ENCODE measurements at regions not wholly inside any gene's neighbourhood (a gene's known extent, or its start where the extent isn't known, plus 50 kb on each side); places are given as distances from the start of the nearest gene placed in this dataset.

DNA sequence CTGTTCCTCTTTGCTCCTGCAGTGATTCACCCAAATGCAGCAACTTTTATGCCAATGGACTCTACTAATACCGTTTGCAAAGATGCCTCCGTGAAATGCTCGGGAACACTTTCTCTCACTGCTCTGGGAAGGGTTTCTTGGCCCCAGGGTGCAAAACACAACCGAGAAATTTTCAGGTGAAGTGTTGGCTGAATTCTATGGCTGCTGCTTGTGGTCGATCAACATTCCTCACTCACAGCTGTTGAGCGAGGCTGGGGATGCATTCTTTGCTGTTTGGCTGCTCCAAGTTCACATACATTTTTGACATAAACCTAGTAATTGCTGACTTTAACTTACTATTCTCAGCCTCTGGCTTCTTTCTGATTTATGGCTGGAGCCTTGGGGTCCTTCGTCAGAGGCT is 342.0 kb upstream of the CHD6 start:
- no peak for TF ChIP-seq YY1 (IDR thresholded peaks at IDR 0.05; ENCODE audit: low read depth, low read length)
- TF ChIP-seq RNF2 (IDR thresholded peaks at IDR 0.05; ENCODE audit: borderline replicate concordance, low read depth, low read length, missing control alignments, poor library complexity, severe bottlenecking), result no peak
- TF ChIP-seq POU5F1 (IDR thresholded peaks at IDR 0.05; ENCODE audit: low read depth, low read length), result no peak
- TF ChIP-seq BCL11A (IDR thresholded peaks at IDR 0.05; ENCODE audit: low read depth in 2 of 2, low read length in 2 of 2), result no peak
- TF ChIP-seq, protein P1, sequence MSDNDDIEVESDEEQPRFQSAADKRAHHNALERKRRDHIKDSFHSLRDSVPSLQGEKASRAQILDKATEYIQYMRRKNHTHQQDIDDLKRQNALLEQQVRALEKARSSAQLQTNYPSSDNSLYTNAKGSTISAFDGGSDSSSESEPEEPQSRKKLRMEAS (IDR thresholded peaks at IDR 0.05), result no peak
- no peak for TF ChIP-seq TBP (IDR thresholded peaks at IDR 0.05; ENCODE audit: low read depth, low read length)
- no peak for TF ChIP-seq POLR2AphosphoS5 (IDR thresholded peaks at IDR 0.05; ENCODE audit: low read depth, low read length)
- TF ChIP-seq CEBPB (IDR thresholded peaks at IDR 0.05; ENCODE audit: low read depth, low read length), result no peak
- TF ChIP-seq NANOG (IDR thresholded peaks at IDR 0.05; ENCODE audit: insufficient read depth, low read depth, low read length, poor library complexity, severe bottlenecking), result no peak
- no peak for TF ChIP-seq POLR2A (IDR thresholded peaks at IDR 0.05; ENCODE audit: control extremely low read depth in 1 of 2, low read depth in 2 of 2, low read length in 2 of 2)
- TF ChIP-seq, protein P2, sequence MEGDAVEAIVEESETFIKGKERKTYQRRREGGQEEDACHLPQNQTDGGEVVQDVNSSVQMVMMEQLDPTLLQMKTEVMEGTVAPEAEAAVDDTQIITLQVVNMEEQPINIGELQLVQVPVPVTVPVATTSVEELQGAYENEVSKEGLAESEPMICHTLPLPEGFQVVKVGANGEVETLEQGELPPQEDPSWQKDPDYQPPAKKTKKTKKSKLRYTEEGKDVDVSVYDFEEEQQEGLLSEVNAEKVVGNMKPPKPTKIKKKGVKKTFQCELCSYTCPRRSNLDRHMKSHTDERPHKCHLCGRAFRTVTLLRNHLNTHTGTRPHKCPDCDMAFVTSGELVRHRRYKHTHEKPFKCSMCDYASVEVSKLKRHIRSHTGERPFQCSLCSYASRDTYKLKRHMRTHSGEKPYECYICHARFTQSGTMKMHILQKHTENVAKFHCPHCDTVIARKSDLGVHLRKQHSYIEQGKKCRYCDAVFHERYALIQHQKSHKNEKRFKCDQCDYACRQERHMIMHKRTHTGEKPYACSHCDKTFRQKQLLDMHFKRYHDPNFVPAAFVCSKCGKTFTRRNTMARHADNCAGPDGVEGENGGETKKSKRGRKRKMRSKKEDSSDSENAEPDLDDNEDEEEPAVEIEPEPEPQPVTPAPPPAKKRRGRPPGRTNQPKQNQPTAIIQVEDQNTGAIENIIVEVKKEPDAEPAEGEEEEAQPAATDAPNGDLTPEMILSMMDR (IDR thresholded peaks at IDR 0.05; ENCODE audit: control extremely low read depth in 1 of 3, insufficient read depth in 1 of 3, low read depth in 1 of 3, low read length in 3 of 3), result no peak
- TF ChIP-seq, protein P3, sequence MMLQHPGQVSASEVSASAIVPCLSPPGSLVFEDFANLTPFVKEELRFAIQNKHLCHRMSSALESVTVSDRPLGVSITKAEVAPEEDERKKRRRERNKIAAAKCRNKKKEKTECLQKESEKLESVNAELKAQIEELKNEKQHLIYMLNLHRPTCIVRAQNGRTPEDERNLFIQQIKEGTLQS (IDR thresholded peaks at IDR 0.05; ENCODE audit: insufficient read depth, low read depth, low read length), result no peak

Data from H1 (cell line).